SU-DHL-6 (cell line): ENCODE measurements at regions not wholly inside any gene's neighbourhood (a gene's known extent, or its start where the extent isn't known, plus 50 kb on each side); places are given as distances from the start of the nearest gene placed in this dataset.

Experiments used
- H2AFZ ChIP-seq: fragments of 200-600 bp; sonication (generic); 2 replicates; pipeline ENCODE4 v1.6.1; 2014; ENCODE audit warnings: low read depth, mild to moderate bottlenecking, moderate library complexity, mixed read lengths, antibody characterized with exemption, low read length; ENCODE audit not compliant: severe bottlenecking
- H3F3A ChIP-seq: fragments of 200-600 bp; shearing (Covaris generic); 2 replicates; pipeline ENCODE4 v1.6.0; 2016; ENCODE audit warnings: antibody characterized with exemption, mild to moderate bottlenecking; ENCODE audit not compliant: insufficient read depth
- H3K27ac ChIP-seq: fragments of 200-600 bp; sonication (generic); 2 replicates; pipeline ENCODE4 v1.5.1; 2016; ENCODE audit warnings: low read depth, mild to moderate bottlenecking, low read length, moderate library complexity, mixed read lengths
- H3K27me3 ChIP-seq: fragments of 200-600 bp; sonication (generic), shearing (Covaris generic); 2 replicates; pipeline ENCODE4 v1.6.0; 2014; ENCODE audit warnings: mild to moderate bottlenecking, low read length
- H3K36me3 ChIP-seq: fragments of 200-600 bp; sonication (generic); 2 replicates; pipeline ENCODE4 v1.6.1; 2014; ENCODE audit warnings: mild to moderate bottlenecking, low read length, mixed read lengths
- H3K4me2 ChIP-seq: fragments of 300-600, 200-600 bp; shearing (Covaris generic), sonication (generic); 2 replicates; pipeline ENCODE4 v1.6.0; 2014; ENCODE audit warnings: low read length, low read depth, mild to moderate bottlenecking; ENCODE audit not compliant: poor library complexity, severe bottlenecking
- H3K4me3 ChIP-seq: fragments of 200-600 bp; sonication (generic); 2 replicates; pipeline ENCODE4 v1.5.1; 2014; ENCODE audit warnings: antibody characterized with exemption, low read length, mild to moderate bottlenecking, mixed read lengths; ENCODE audit not compliant: insufficient read depth, poor library complexity, severe bottlenecking
- H3K79me2 ChIP-seq: fragments of 200-600 bp; sonication (generic); 2 replicates; pipeline ENCODE4 v1.6.1; 2014; ENCODE audit warnings: mild to moderate bottlenecking, low read length, moderate library complexity; ENCODE audit not compliant: insufficient read depth
- H3K9ac ChIP-seq: fragments of 200-600 bp; sonication (generic); 2 replicates; pipeline ENCODE4 v1.7.0; 2014; ENCODE audit warnings: mild to moderate bottlenecking, low read length
- H3K9me2 ChIP-seq: fragments of 200-600 bp; sonication (generic); replicated peaks from 2 replicates; pipeline ENCODE4 v1.6.1; 2014; ENCODE audit warnings: low read length; ENCODE audit not compliant: insufficient read depth
- H3K9me3 ChIP-seq: fragments of 200-600 bp; sonication (generic); 2 replicates; pipeline ENCODE4 v1.6.1; 2014; ENCODE audit warnings: low read length, mixed read lengths; ENCODE audit not compliant: insufficient read depth
- H4K20me1 ChIP-seq: fragments of 200-600 bp; sonication (generic); 2 replicates; pipeline ENCODE4 v1.6.1; 2014; ENCODE audit warnings: low read depth, mild to moderate bottlenecking, antibody characterized with exemption, low read length, moderate library complexity, mixed read lengths
- CTCF ChIP-seq: fragments of 200-600 bp; sonication (generic); IDR thresholded peaks from one replicate; pipeline ENCODE4 v1.5.1; 2017; ENCODE audit warnings: antibody characterized with exemption, mild to moderate bottlenecking, low read length, moderate library complexity; ENCODE audit not compliant: insufficient read depth, poor library complexity, severe bottlenecking
- EZH2phosphoT487 ChIP-seq: fragments of 200-600 bp; sonication (generic), shearing (Covaris generic); conservative IDR thresholded peaks from 2 replicates; pipeline ENCODE4 v1.6.1; 2018; ENCODE audit warnings: mild to moderate bottlenecking, antibody characterized with exemption, low read length, moderate library complexity, mixed read lengths

- Histone ChIP-seq H3K36me3 (no peaks in the 10 kb centered on the region), H3K4me3 (no peak overlapping the region), H4K20me1 (no peaks in the 10 kb centered on the region), H3K9me2 (no peaks in the 10 kb centered on the region), H3K9me3 (no peaks in the 10 kb centered on the region), H3K27ac (no peak overlapping the region), H3K4me2 (no peak overlapping the region), H3K9ac (no peak overlapping the region), H3K79me2 (no peaks in the 10 kb centered on the region), H3F3A (no peaks in the 10 kb centered on the region), H2AFZ (no peak overlapping the region), H3K27me3 (no peaks in the 10 kb centered on the region)
- no peak for TF ChIP-seq CTCF
- no peak for TF ChIP-seq EZH2phosphoT487
Measured at GRCh38 chr9:129242191-129242941, 64.3 kb upstream of the IER5L start.

GRCh38 chr9:129241725-129242124 is 63.7 kb upstream of the IER5L start:
- no peak overlapping the region for H3K9ac ChIP-seq
- H3K9me3 ChIP-seq, result no peaks in the 10 kb centered on the region
- no peak overlapping the region for H3K4me3 ChIP-seq

GRCh38 chr9:129240581-129241211 is 62.6 kb upstream of the IER5L start:
- TF ChIP-seq CTCF, result no peak
- no peak for TF ChIP-seq EZH2phosphoT487
- no peak overlapping the region for H3K4me3 ChIP-seq

More at GRCh38 chr9:129241725-129242124, 63.7 kb upstream of the IER5L start:
- TF ChIP-seq CTCF (no peak), EZH2phosphoT487 (no peak)
- no peak overlapping the region for H2AFZ ChIP-seq
- H3K9me2 ChIP-seq, result no peaks in the 10 kb centered on the region
- no peaks in the 10 kb centered on the region for H3K36me3 ChIP-seq
- no peaks in the 10 kb centered on the region for H3K27me3 ChIP-seq
- H3K79me2 ChIP-seq, result no peaks in the 10 kb centered on the region
- H4K20me1 ChIP-seq, result no peaks in the 10 kb centered on the region
- no peak overlapping the region for H3K4me2 ChIP-seq
- H3F3A ChIP-seq, result no peaks in the 10 kb centered on the region
- H3K27ac ChIP-seq, result no peak overlapping the region

More at GRCh38 chr9:129240581-129241211, 62.6 kb upstream of the IER5L start:
- Histone ChIP-seq H4K20me1 (no peaks in the 10 kb centered on the region), H3K9me2 (no peaks in the 10 kb centered on the region), H3K79me2 (no peaks in the 10 kb centered on the region), H3K4me2 (no peak overlapping the region), H3F3A (no peaks in the 10 kb centered on the region), H3K9me3 (no peaks in the 10 kb centered on the region), H3K36me3 (no peaks in the 10 kb centered on the region), H3K9ac (no peak overlapping the region), H2AFZ (no peak overlapping the region), H3K27me3 (no peaks in the 10 kb centered on the region), H3K27ac (no peak overlapping the region)
